Erythroblast (primary cell): ENCODE measurements at regions not wholly inside any gene's neighbourhood (a gene's known extent, or its start where the extent isn't known, plus 50 kb on each side); places are given as distances from the start of the nearest gene placed in this dataset.

Experiments
- GATA1 ChIP-seq: IDR thresholded peaks from 2 replicates; pipeline ENCODE4 v1.6.1; 2011; ENCODE audit warnings: low read depth, mild to moderate bottlenecking, control low read depth, low read length, moderate library complexity
- POLR2A ChIP-seq: IDR thresholded peaks from 2 replicates; pipeline ENCODE4 v1.6.1; 2011; ENCODE audit warnings: mild to moderate bottlenecking, low read length

DNA sequence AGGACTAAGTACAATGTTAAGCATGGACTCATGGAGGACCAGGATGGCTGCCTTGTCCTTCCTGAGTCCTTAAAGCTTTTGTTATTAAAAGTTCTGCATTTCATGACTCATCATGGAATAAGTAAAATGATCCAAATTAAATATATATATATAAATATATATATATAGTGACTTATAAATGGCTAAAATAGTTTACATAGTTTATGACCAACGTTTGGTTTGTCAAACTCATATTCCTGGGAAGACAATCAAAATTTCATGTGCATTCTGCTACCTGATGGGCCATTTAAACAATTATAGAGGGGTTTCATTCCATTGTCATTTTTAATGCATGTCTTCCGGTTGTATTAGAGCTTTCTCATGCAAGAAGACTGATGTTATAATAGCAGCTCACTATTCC, 1190.7 kb downstream of the FSCB start:
- TF ChIP-seq POLR2A (no peak), GATA1 (no peak)
